GM18867 (cell line): ENCODE measurements at regions not wholly inside any gene's neighbourhood (a gene's known extent, or its start where the extent isn't known, plus 50 kb on each side); places are given as distances from the start of the nearest gene placed in this dataset.
"Not testable (repeated sequence)": the region's sequence is repeated elsewhere in the genome, so short reads cannot be mapped to it uniquely, and the experiment has no call there.

ENCODE experiments used
- ATAC-seq: cut with Tn5 transposase; IDR thresholded peaks from one replicate; pipeline ENCODE4 v1.9.1; 2021; ENCODE audit warnings: mild to moderate bottlenecking, moderate library complexity; ENCODE audit not compliant: unreplicated experiment

GRCh38 chr1:55904541-55904940, 674.8 kb downstream of the PLPP3 start:
- ATAC-seq, result no peak

- ATAC-seq, result no peak
These were observed 681.2 kb downstream of the PLPP3 start for GRCh38 chr1:55898181-55898580.

- no peak for ATAC-seq
These were observed 681.0 kb upstream of the USP24 start for GRCh38 chr1:55896210-55896609.

GRCh38 chr1:55894521-55894920, 679.4 kb upstream of the USP24 start:
- ATAC-seq, result no peak

GRCh38 chr1:55893155-55893554, 678.0 kb upstream of the USP24 start:
- peak; percentile 67 for ATAC-seq

GRCh38 chr1:55888685-55889317, 673.6 kb upstream of the USP24 start:
- no peak for ATAC-seq

- ATAC-seq, result no peak
These were observed 671.9 kb upstream of the USP24 start for GRCh38 chr1:55886856-55887712.

- ATAC-seq, result no peak
These were observed 670.5 kb upstream of the USP24 start for GRCh38 chr1:55885619-55886018.

GRCh38 chr1:55882931-55883330, 667.8 kb upstream of the USP24 start:
- ATAC-seq, result no peak

- ATAC-seq, result no peak
These were observed 664.2 kb upstream of the USP24 start for GRCh38 chr1:55879346-55879745.

- no peak for ATAC-seq
These were observed 662.5 kb upstream of the USP24 start for GRCh38 chr1:55877437-55878232.

- ATAC-seq, result no peak
These were observed 661.3 kb upstream of the USP24 start for GRCh38 chr1:55876276-55877060.

GRCh38 chr1:55870106-55870505, 654.9 kb upstream of the USP24 start:
- no peak for ATAC-seq

GRCh38 chr1:55869065-55869464, 653.9 kb upstream of the USP24 start:
- no peak for ATAC-seq

GRCh38 chr1:55868026-55868425, 652.9 kb upstream of the USP24 start:
- ATAC-seq, result no peak

- ATAC-seq, result no peak
These were observed 652.2 kb upstream of the USP24 start for GRCh38 chr1:55867304-55867843.

GRCh38 chr1:55865778-55866177, 650.6 kb upstream of the USP24 start:
- not testable (repeated sequence) for ATAC-seq

- no peak for ATAC-seq
These were observed 649.1 kb upstream of the USP24 start for GRCh38 chr1:55864251-55864650.

GRCh38 chr1:55861676-55862340, 646.6 kb upstream of the USP24 start:
- ATAC-seq, result no peak
